ENCODE measurements at regions not wholly inside any gene's neighbourhood (a gene's known extent, or its start where the extent isn't known, plus 50 kb on each side); places are given as distances from the start of the nearest gene placed in this dataset.
"Not testable (repeated sequence)": the region's sequence is repeated elsewhere in the genome, so short reads cannot be mapped to it uniquely, and the experiment has no call there.

- DNase-seq (ENCODE audit: low read depth, low spot score); ATAC-seq; H3K9ac ChIP-seq (ENCODE audit: low read length); H3K9me2 ChIP-seq (ENCODE audit: insufficient read depth); POLR2A ChIA-PET; H3K79me2 ChIP-seq (ENCODE audit: insufficient read depth, low read length); H3K4me1 ChIP-seq (ENCODE audit: control insufficient read depth in 1 of 2, insufficient read depth in 2 of 2, low read length in 2 of 2); H2AFZ ChIP-seq (ENCODE audit: low read depth, low read length, poor library complexity, severe bottlenecking); RAD21 ChIA-PET (ENCODE audit: low non-redundant PET in 1 of 2, low total read pairs in 2 of 2, uncharacterized antibody in 2 of 2, unreplicated experiment in 2 of 2); H3K27me3 ChIP-seq (ENCODE audit: insufficient read depth, low read length); H3K4me3 ChIP-seq (replicated peaks in 1 of 2; ENCODE audit: low read depth in 1 of 2, low read length in 2 of 2); H3K9me3 ChIP-seq (ENCODE audit: control insufficient read depth in 1 of 2, insufficient read depth in 1 of 2, low read depth in 1 of 2, low read length in 2 of 2); CTCF ChIA-PET; BruUV-seq (replicated peaks); intact Hi-C loops (cut with micrococcal nuclease); H3K4me2 ChIP-seq (ENCODE audit: low read length); H4K20me1 ChIP-seq (ENCODE audit: insufficient read depth); H3K27ac ChIP-seq (ENCODE audit: low read depth, low read length); H3K36me3 ChIP-seq (ENCODE audit: control insufficient read depth in 1 of 2, insufficient read depth in 2 of 2, low read length in 2 of 2): not testable (repeated sequence)
Observed at GRCh38 chr7:76852787-76853584, 179.2 kb downstream of the SPDYE17 start.

- H2AFZ ChIP-seq (ENCODE audit: low read depth, low read length, poor library complexity, severe bottlenecking); POLR2A ChIA-PET; H3K36me3 ChIP-seq (ENCODE audit: control insufficient read depth in 1 of 2, insufficient read depth in 2 of 2, low read length in 2 of 2); H3K27me3 ChIP-seq (ENCODE audit: insufficient read depth, low read length); H4K20me1 ChIP-seq (ENCODE audit: insufficient read depth); H3K79me2 ChIP-seq (ENCODE audit: insufficient read depth, low read length); intact Hi-C loops (cut with micrococcal nuclease); CTCF ChIA-PET; DNase-seq (ENCODE audit: low read depth, low spot score); H3K9me3 ChIP-seq (ENCODE audit: control insufficient read depth in 1 of 2, insufficient read depth in 1 of 2, low read depth in 1 of 2, low read length in 2 of 2); H3K9me2 ChIP-seq (ENCODE audit: insufficient read depth); BruUV-seq (replicated peaks); H3K4me2 ChIP-seq (ENCODE audit: low read length); H3K4me1 ChIP-seq (ENCODE audit: control insufficient read depth in 1 of 2, insufficient read depth in 2 of 2, low read length in 2 of 2); H3K4me3 ChIP-seq (replicated peaks in 1 of 2; ENCODE audit: low read depth in 1 of 2, low read length in 2 of 2); H3K9ac ChIP-seq (ENCODE audit: low read length); RAD21 ChIA-PET (ENCODE audit: low non-redundant PET in 1 of 2, low total read pairs in 2 of 2, uncharacterized antibody in 2 of 2, unreplicated experiment in 2 of 2); ATAC-seq; H3K27ac ChIP-seq (ENCODE audit: low read depth, low read length): not testable (repeated sequence)
Observed at GRCh38 chr7:76852362-76852761, 179.8 kb downstream of the SPDYE17 start.

GRCh38 chr7:76851617-76852016, 180.5 kb downstream of the SPDYE17 start:
- BruUV-seq (replicated peaks); POLR2A ChIA-PET: not testable (repeated sequence)

GRCh38 chr7:76849887-76850563, 182.1 kb downstream of the SPDYE17 start:
- RAD21 ChIA-PET (ENCODE audit: low non-redundant PET in 1 of 2, low total read pairs in 2 of 2, uncharacterized antibody in 2 of 2, unreplicated experiment in 2 of 2); DNase-seq (ENCODE audit: low read depth, low spot score): not testable (repeated sequence)

More at GRCh38 chr7:76851617-76852016, 180.5 kb downstream of the SPDYE17 start:
- H3K4me2 ChIP-seq (ENCODE audit: low read length); DNase-seq (ENCODE audit: low read depth, low spot score); ATAC-seq; H3K9ac ChIP-seq (ENCODE audit: low read length); H3K79me2 ChIP-seq (ENCODE audit: insufficient read depth, low read length); H3K9me3 ChIP-seq (ENCODE audit: control insufficient read depth in 1 of 2, insufficient read depth in 1 of 2, low read depth in 1 of 2, low read length in 2 of 2); H2AFZ ChIP-seq (ENCODE audit: low read depth, low read length, poor library complexity, severe bottlenecking); H3K27me3 ChIP-seq (ENCODE audit: insufficient read depth, low read length); H3K4me3 ChIP-seq (replicated peaks in 1 of 2; ENCODE audit: low read depth in 1 of 2, low read length in 2 of 2); H4K20me1 ChIP-seq (ENCODE audit: insufficient read depth); RAD21 ChIA-PET (ENCODE audit: low non-redundant PET in 1 of 2, low total read pairs in 2 of 2, uncharacterized antibody in 2 of 2, unreplicated experiment in 2 of 2); intact Hi-C loops (cut with micrococcal nuclease); H3K9me2 ChIP-seq (ENCODE audit: insufficient read depth); H3K4me1 ChIP-seq (ENCODE audit: control insufficient read depth in 1 of 2, insufficient read depth in 2 of 2, low read length in 2 of 2); H3K36me3 ChIP-seq (ENCODE audit: control insufficient read depth in 1 of 2, insufficient read depth in 2 of 2, low read length in 2 of 2); CTCF ChIA-PET; H3K27ac ChIP-seq (ENCODE audit: low read depth, low read length): not testable (repeated sequence)

More at GRCh38 chr7:76849887-76850563, 182.1 kb downstream of the SPDYE17 start:
- BruUV-seq (replicated peaks); CTCF ChIA-PET; H3K79me2 ChIP-seq (ENCODE audit: insufficient read depth, low read length); H2AFZ ChIP-seq (ENCODE audit: low read depth, low read length, poor library complexity, severe bottlenecking); ATAC-seq; intact Hi-C loops (cut with micrococcal nuclease); H3K4me1 ChIP-seq (ENCODE audit: control insufficient read depth in 1 of 2, insufficient read depth in 2 of 2, low read length in 2 of 2); H3K9me3 ChIP-seq (ENCODE audit: control insufficient read depth in 1 of 2, insufficient read depth in 1 of 2, low read depth in 1 of 2, low read length in 2 of 2); H3K27me3 ChIP-seq (ENCODE audit: insufficient read depth, low read length); POLR2A ChIA-PET; H3K4me2 ChIP-seq (ENCODE audit: low read length); H3K36me3 ChIP-seq (ENCODE audit: control insufficient read depth in 1 of 2, insufficient read depth in 2 of 2, low read length in 2 of 2); H4K20me1 ChIP-seq (ENCODE audit: insufficient read depth); H3K9ac ChIP-seq (ENCODE audit: low read length); H3K9me2 ChIP-seq (ENCODE audit: insufficient read depth); H3K4me3 ChIP-seq (replicated peaks in 1 of 2; ENCODE audit: low read depth in 1 of 2, low read length in 2 of 2); H3K27ac ChIP-seq (ENCODE audit: low read depth, low read length): not testable (repeated sequence)

Measured in HCT116 (cell line).